Tongue (tissue), 2 donors: ENCODE measurements at regions not wholly inside any gene's neighbourhood (a gene's known extent, or its start where the extent isn't known, plus 50 kb on each side); places are given as distances from the start of the nearest gene placed in this dataset. TPM values are rescaled to one million over a fixed set of nuclear protein-coding genes. Genes with fewer than 3 reads are reported as not detected.
"Not testable (repeated sequence)": the region's sequence is repeated elsewhere in the genome, so short reads cannot be mapped to it uniquely, and the experiment has no call there.

ENCODE experiments used
- DNase-seq: peaks from one replicate; pipeline ENCODE4 v3.0.0-alpha.2; 2015
- small RNA-seq: library from RNA; depleted of rRNA; stranded (forward); fragments of <200 nt; gene quantifications from one replicate; pipeline ENCODE3, GENCODE V24; 2014; ENCODE audit warnings: low replicate concordance

GRCh38 chrX:73943693-73944562 is 91.4 kb upstream of the XIST start:
- DNase-seq, result peak; percentile 90

GRCh38 chrX:73940893-73941470 is 88.5 kb upstream of the XIST start:
- no peak for DNase-seq

- DNase-seq, result not testable (repeated sequence)
These were observed 85.3 kb upstream of the XIST start for GRCh38 chrX:73937843-73938242.

- DNase-seq, result no peak
These were observed 80.0 kb upstream of the XIST start for GRCh38 chrX:73932522-73932921.

- DNase-seq, result no peak
These were observed 77.8 kb upstream of the XIST start for GRCh38 chrX:73930300-73930699.

- no peak for DNase-seq
These were observed 70.4 kb upstream of the XIST start for GRCh38 chrX:73922856-73923455.

DNA sequence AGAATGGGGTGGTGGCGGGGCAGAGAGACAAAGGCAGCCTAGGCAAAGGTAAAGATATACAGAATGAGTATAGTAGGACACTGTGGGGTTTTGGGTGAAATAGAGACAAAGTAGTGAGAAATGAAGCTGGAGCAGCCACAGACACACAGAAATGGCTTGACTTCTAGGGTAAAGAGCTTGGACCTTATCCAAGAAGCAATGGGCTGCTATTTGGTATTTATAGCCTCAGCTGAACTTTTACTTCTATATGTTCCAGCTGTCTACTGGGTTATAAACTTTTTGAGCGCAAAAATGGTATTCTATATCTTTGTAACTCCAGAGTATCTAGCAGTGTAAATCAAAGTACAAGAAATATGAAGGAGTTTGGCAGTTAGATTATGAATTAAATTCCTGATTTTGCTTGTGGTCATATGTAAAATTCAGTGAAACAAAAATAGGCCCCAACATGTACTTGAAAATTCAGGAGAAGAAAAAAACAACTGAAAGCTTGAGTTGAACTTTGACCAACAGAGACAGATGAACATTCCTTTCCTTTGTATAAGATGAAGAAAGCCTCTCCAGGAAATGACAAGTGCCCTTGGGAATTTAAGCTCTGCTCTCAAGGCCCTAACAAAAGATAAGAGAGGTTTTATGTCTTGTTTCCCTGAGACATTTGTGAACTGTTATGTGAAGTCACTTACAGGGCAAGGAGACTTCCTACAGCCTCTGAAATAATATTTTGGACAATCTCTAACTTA is 64.6 kb upstream of the XIST start:
- DNase-seq, result peak; percentile 6

GRCh38 chrX:73916489-73916888 is 64.0 kb upstream of the XIST start:
- no peak for DNase-seq

GRCh38 chrX:73914792-73915191 is 62.3 kb upstream of the XIST start:
- DNase-seq, result not testable (repeated sequence)

- DNase-seq, result peak; percentile 1
These were observed 61.1 kb upstream of the XIST start for GRCh38 chrX:73913580-73913979.

DNA sequence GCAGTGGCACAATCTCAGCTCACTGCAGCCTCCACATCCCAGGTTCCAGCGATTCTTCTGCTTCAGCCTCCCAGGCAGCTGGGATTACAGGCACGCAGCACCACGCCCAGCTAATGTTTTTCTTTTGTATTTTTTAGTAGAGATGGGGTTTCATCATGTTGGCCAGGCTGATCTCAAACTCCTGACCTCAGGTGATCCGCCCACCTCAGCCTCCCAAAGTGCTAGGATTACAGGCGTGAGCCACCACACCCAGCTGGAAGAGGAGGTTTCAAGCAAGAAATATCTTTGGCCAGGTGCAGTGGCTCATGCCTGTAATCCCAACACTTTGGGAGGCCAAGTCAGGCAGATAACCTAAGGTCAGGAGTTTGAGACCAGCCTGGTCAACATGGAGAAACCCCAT is 59.4 kb upstream of the XIST start:
- not testable (repeated sequence) for DNase-seq

- DNase-seq, result not testable (repeated sequence)
These were observed 53.3 kb upstream of the XIST start for GRCh38 chrX:73905749-73906374.

GRCh38 chrX:73903941-73904340 is 51.4 kb upstream of the XIST start:
- no peak for DNase-seq

Small RNA genes lying in the stretch of these regions (small RNA-seq; reads per million reads assigned to genes)
- not detected for gene ATP5MDP1
- gene DDX3P2, result not detected
- gene MIR374B, result 30.9 reads per million, percentile 95 among the genes with 10 or more reads in this experiment
- gene MIR421, result 130 reads per million, percentile 97 among the genes with 10 or more reads in this experiment
- not detected for gene RF02124
- not detected for gene RF02125
